ENCODE measurements at regions not wholly inside any gene's neighbourhood (a gene's known extent, or its start where the extent isn't known, plus 50 kb on each side); places are given as distances from the start of the nearest gene placed in this dataset.

DNA sequence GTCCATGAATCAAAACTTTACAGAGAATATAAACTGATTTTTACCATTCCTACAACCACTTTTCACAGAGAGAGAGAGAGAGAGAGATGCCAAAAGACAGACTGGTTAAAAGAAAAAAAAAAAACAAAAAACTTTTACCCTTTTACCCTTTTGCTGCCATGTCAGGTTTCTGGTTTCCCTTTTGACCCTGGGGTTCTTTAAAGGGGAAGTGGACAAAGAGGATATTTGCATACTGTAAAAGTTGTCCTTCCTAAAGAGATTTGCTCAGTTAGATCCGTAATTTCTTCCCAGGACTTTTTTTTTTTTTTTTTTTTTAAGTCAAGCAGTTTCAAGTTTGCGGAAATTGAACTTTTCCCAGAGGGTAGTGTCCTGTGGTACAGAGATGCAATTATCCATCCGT lies 287.8 kb upstream of the RGS18 start:
- Histone ChIP-seq H2BK20ac (ENCODE audit: low read depth, low read length, poor library complexity, severe bottlenecking) (no peak overlapping the region), H4K5ac (ENCODE audit: insufficient read length, low read depth, low read length) (no peak overlapping the region), H3K18ac (ENCODE audit: insufficient read length, low read depth, low read length) (no peak overlapping the region), H2BK15ac (ENCODE audit: low read depth, low read length) (no peak overlapping the region), H2BK12ac (ENCODE audit: insufficient read length, low read depth, low read length) (no peak overlapping the region), H4K91ac (ENCODE audit: insufficient read length, low read depth, low read length) (no peak overlapping the region), H3T11ph (ENCODE audit: low read length) (no peak overlapping the region), H3K9me3 (ENCODE audit: control insufficient read depth, low read depth, low read length) (no peaks in the 10 kb centered on the region), H3K4me1 (ENCODE audit: insufficient read depth, low read length) (no peaks in the 10 kb centered on the region), H3K27ac (ENCODE audit: insufficient read length, low read depth, low read length) (no peak overlapping the region), H2AK5ac (ENCODE audit: insufficient read length, low read length) (no peak overlapping the region), H3K27me3 (ENCODE audit: insufficient read depth, low read length) (no peaks in the 10 kb centered on the region), H3K79me2 (ENCODE audit: insufficient read depth, low read length) (no peaks in the 10 kb centered on the region), H4K8ac (replicated peaks; ENCODE audit: insufficient read length, low read depth, low read length) (no peak overlapping the region), H3K9ac (ENCODE audit: extremely low read depth, insufficient read length, low read length) (no peak overlapping the region), H3K14ac (ENCODE audit: insufficient read depth, low read length) (no peak overlapping the region), H3K56ac (ENCODE audit: insufficient read length, low read depth, low read length) (no peak overlapping the region), H3K23me2 (ENCODE audit: insufficient read length, low read depth, low read length, poor library complexity, severe bottlenecking) (no peaks in the 10 kb centered on the region), H3K4me2 (ENCODE audit: insufficient read depth, insufficient read length, low read length) (no peak overlapping the region), H3K4ac (ENCODE audit: low read depth, low read length) (no peak overlapping the region), H2BK120ac (ENCODE audit: low read depth, low read length, poor library complexity, severe bottlenecking) (no peak overlapping the region), H2BK5ac (ENCODE audit: insufficient read length, low read length) (no peak overlapping the region), H4K20me1 (ENCODE audit: control insufficient read depth, insufficient read depth, insufficient read length) (no peaks in the 10 kb centered on the region), H3K79me1 (ENCODE audit: insufficient read depth, low read depth, low read length, poor library complexity, severe bottlenecking) (no peaks in the 10 kb centered on the region), H3K23ac (ENCODE audit: insufficient read length, low read depth, low read length) (no peak overlapping the region), H2AFZ (ENCODE audit: low read length) (no peak overlapping the region)
- Mint-ChIP-seq H3K4me3 (no peak overlapping the region), H3K4me1 (peaks cover 8 to 19% of the 10 kb centered on the region in 2 experiments; a peak in 3 of 4 replicates), H3K9me3 (no peaks in the 10 kb centered on the region), H3K36me3 (ENCODE audit: insufficient read depth in 1 of 3, low read depth in 3 of 3) (peaks cover 0 to 1% (median 0%) of the 10 kb centered on the region in 3 experiments; a peak in 1 of 7 replicates), H3K27ac (no peak overlapping the region), H3K27me3 (ENCODE audit: low read depth) (no peaks in the 10 kb centered on the region; the same call in 1 of the 2 replicates)
- no peak for TF ChIP-seq CTCF (conservative IDR thresholded peaks at IDR 0.05)
- no peak for DNase-seq
- WGBS (ENCODE audit: extremely low coverage, insufficient read length, low lambda C conversion rate) = no CpG with 5 or more reads among the region's 3 CpGs
